ENCODE measurements at regions not wholly inside any gene's neighbourhood (a gene's known extent, or its start where the extent isn't known, plus 50 kb on each side); places are given as distances from the start of the nearest gene placed in this dataset.

DNA sequence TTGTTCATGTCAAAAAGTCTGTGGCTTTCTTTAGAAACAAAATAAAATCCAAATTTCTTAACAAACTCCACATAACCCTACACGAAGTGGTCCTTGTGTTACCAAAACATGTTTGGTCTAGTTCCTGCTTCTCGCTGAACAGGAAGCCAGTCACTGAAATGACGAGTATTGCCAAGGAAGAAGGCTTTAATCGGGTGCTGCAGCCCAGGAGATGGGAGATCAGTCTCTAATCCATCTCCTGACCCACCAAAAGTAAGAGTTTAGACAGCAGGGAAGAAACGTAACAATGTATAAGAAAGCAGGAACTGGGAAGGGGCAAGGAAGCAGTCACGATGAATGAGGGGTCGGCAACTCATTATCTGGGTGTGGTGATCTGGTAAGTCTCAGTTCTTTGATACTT is 144.6 kb upstream of the MAP9 start:
- H3K36me3 ChIP-seq = no peaks in the 10 kb centered on the region
- H3K4me3 ChIP-seq (ENCODE audit: low read depth in 1 of 2, low read length in 1 of 2) = no peak overlapping the region
- H3K4me1 ChIP-seq (ENCODE audit: control insufficient read depth in 1 of 2, insufficient read depth in 1 of 2, low read depth in 1 of 2, low read length in 1 of 2) = no peaks in the 10 kb centered on the region
- no peaks in the 10 kb centered on the region for H3K27me3 ChIP-seq
- H3K9me3 ChIP-seq = no peaks in the 10 kb centered on the region
- no peak overlapping the region for H3K27ac ChIP-seq
- TF ChIP-seq, protein P1, sequence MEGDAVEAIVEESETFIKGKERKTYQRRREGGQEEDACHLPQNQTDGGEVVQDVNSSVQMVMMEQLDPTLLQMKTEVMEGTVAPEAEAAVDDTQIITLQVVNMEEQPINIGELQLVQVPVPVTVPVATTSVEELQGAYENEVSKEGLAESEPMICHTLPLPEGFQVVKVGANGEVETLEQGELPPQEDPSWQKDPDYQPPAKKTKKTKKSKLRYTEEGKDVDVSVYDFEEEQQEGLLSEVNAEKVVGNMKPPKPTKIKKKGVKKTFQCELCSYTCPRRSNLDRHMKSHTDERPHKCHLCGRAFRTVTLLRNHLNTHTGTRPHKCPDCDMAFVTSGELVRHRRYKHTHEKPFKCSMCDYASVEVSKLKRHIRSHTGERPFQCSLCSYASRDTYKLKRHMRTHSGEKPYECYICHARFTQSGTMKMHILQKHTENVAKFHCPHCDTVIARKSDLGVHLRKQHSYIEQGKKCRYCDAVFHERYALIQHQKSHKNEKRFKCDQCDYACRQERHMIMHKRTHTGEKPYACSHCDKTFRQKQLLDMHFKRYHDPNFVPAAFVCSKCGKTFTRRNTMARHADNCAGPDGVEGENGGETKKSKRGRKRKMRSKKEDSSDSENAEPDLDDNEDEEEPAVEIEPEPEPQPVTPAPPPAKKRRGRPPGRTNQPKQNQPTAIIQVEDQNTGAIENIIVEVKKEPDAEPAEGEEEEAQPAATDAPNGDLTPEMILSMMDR (IDR thresholded peaks at IDR 0.05) = no peak

DNA sequence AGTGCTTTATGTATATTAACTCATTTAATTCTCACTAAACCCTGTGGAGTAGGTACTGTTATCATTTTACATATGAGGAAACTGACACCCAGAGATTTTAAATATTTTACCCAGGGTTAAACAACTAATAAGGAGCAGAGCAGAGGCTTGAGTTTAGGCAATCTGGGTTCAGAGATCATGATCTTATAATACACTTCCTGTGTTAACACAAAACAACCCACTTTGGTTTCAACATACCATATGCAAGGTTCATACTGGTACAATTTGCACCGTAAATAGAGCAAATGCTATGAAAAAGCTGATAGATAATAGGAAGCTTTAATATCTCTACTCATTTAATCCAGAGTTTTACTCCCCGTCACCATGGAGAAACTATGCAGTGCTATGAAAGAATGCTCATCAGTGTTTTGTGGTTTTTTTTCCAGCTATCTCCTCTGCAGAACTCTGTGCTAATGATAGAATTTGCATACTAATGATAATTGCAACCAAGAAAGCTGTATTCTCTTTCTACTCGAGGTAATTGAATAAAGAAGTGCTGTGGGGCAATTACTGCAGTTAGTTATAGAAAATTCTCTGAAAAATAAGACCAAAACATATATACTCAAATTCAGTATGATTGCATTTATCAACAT is 138.8 kb upstream of the MAP9 start:
- Histone ChIP-seq H3K9me3 (no peaks in the 10 kb centered on the region), H3K27ac (no peak overlapping the region), H3K36me3 (no peaks in the 10 kb centered on the region), H3K4me1 (ENCODE audit: control insufficient read depth in 1 of 2, insufficient read depth in 1 of 2, low read depth in 1 of 2, low read length in 1 of 2) (no peaks in the 10 kb centered on the region), H3K4me3 (ENCODE audit: low read depth in 1 of 2, low read length in 1 of 2) (no peak overlapping the region), H3K27me3 (no peaks in the 10 kb centered on the region)
- TF ChIP-seq, protein P1 (IDR thresholded peaks at IDR 0.05) = no peak

DNA sequence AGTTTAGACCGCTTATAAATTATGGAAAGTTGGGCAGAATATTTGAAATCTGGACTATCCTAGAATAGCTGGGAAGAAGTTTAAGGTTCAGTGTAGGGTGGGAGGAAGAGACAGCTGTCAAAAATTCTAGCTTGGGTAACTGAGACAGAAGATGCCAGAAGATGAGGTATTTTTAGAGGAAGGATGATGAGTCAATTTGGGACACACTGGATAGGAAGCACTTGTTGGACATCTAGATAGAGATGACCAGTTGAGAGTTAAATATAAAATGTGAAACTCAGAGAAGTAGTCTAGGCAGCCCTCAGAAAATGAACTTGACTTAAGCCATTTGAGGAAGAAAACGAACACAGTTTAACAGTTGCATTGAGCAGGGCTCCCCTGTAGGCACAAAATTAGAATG is 137.9 kb upstream of the MAP9 start:
- Histone ChIP-seq H3K36me3 (no peaks in the 10 kb centered on the region), H3K4me1 (ENCODE audit: control insufficient read depth in 1 of 2, insufficient read depth in 1 of 2, low read depth in 1 of 2, low read length in 1 of 2) (no peaks in the 10 kb centered on the region), H3K27me3 (no peaks in the 10 kb centered on the region), H3K9me3 (no peaks in the 10 kb centered on the region), H3K27ac (no peak overlapping the region), H3K4me3 (ENCODE audit: low read depth in 1 of 2, low read length in 1 of 2) (no peak overlapping the region)
- TF ChIP-seq, protein P1 (IDR thresholded peaks at IDR 0.05) = no peak

DNA sequence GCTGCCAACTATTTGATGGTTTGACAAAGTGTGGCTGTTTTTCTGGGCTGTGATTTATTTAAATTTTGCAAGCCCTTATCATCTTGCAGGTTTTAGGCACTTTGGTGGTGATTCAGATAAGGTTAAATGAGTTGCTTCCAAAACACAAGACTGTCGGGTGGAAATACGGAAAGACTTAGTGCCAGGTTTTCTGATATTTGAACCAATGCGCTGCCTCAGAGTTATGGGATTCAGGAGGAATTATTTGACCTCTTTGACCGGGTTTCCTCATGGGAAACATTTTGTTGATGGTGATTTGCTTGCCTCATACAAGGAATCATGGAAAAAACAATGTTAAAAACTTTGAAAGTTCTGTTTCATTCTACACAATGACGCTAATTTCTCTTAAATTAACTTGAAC is 136.1 kb upstream of the MAP9 start:
- H3K27ac ChIP-seq = no peak overlapping the region
- TF ChIP-seq, protein P1 (IDR thresholded peaks at IDR 0.05) = no peak
- no peaks in the 10 kb centered on the region for H3K27me3 ChIP-seq
- no peaks in the 10 kb centered on the region for H3K4me1 ChIP-seq (ENCODE audit: control insufficient read depth in 1 of 2, insufficient read depth in 1 of 2, low read depth in 1 of 2, low read length in 1 of 2)
- no peaks in the 10 kb centered on the region for H3K9me3 ChIP-seq
- H3K36me3 ChIP-seq = no peaks in the 10 kb centered on the region
- no peak overlapping the region for H3K4me3 ChIP-seq (ENCODE audit: low read depth in 1 of 2, low read length in 1 of 2)

DNA sequence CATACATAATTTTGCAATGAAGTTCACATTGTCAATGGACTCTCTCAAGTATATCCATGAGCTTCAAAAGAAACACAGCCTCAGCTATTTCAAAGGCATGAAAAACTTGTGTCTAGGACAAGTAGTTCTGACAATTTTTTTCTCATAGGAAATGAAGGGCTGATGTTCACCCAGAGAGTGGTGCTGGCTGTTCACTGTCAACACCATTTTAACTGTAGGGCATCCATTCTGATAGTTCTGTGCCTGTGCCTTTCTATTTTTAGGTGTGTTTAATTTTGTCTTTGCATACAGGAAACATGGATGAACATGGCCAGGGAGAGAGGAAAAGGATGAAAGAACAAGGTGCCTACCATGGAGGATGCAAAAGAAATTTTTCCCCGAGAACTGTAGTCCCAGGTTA is 135.3 kb upstream of the MAP9 start:
- H3K4me1 ChIP-seq (ENCODE audit: control insufficient read depth in 1 of 2, insufficient read depth in 1 of 2, low read depth in 1 of 2, low read length in 1 of 2) = no peaks in the 10 kb centered on the region
- TF ChIP-seq, protein P1 (IDR thresholded peaks at IDR 0.05) = no peak
- no peaks in the 10 kb centered on the region for H3K36me3 ChIP-seq
- no peaks in the 10 kb centered on the region for H3K27me3 ChIP-seq
- H3K27ac ChIP-seq = no peak overlapping the region
- no peak overlapping the region for H3K4me3 ChIP-seq (ENCODE audit: low read depth in 1 of 2, low read length in 1 of 2)
- no peaks in the 10 kb centered on the region for H3K9me3 ChIP-seq

DNA sequence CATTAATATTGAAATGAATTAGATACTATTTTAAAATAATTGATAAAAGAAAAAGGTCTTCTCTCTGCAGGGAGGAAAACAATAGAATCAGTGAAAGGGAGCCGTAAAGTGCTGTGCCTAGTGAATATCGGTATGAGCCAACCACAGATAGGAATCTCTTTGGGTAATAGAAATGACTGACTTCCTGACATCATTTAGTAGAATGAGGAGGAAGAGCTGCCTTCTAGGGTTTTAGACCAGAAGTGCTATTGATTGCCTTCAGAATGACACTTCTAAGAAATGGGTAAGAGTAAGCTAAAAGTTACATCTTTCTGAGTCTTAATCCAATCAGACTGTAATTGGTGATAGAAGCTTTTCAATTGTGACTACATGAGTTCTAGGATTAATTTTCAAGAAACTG is 134.0 kb upstream of the MAP9 start:
- Histone ChIP-seq H3K27ac (no peak overlapping the region), H3K9me3 (no peaks in the 10 kb centered on the region)

More for the DNA sequence above, 134.0 kb upstream of the MAP9 start:
- TF ChIP-seq, protein P1 (IDR thresholded peaks at IDR 0.05) = no peak
- no peaks in the 10 kb centered on the region for H3K27me3 ChIP-seq
- H3K4me1 ChIP-seq (ENCODE audit: control insufficient read depth in 1 of 2, insufficient read depth in 1 of 2, low read depth in 1 of 2, low read length in 1 of 2) = no peaks in the 10 kb centered on the region
- no peaks in the 10 kb centered on the region for H3K36me3 ChIP-seq
- H3K4me3 ChIP-seq (ENCODE audit: low read depth in 1 of 2, low read length in 1 of 2) = no peak overlapping the region
